Coronary artery (tissue), 2 donors: ENCODE measurements at regions not wholly inside any gene's neighbourhood (a gene's known extent, or its start where the extent isn't known, plus 50 kb on each side); places are given as distances from the start of the nearest gene placed in this dataset.

Source experiments
- DNase-seq: peaks from one replicate; pipeline ENCODE4 v3.0.0-alpha.2; 2017; ENCODE audit warnings: low spot score
- H3K27ac ChIP-seq, 2 donors: fragments of 200-600 bp; sonication (generic); one replicate each; pipeline ENCODE4 v1.5.1; 2016 to 2019
- H3K4me3 ChIP-seq: fragments of 200-600 bp; sonication (generic); 2 replicates; pipeline ENCODE4 v1.5.1; 2016; ENCODE audit warnings: mild to moderate bottlenecking, moderate library complexity
- CTCF ChIP-seq: fragments of 200-600 bp; sonication (generic); IDR thresholded peaks from one replicate; pipeline ENCODE4 v1.5.1; 2019; ENCODE audit warnings: antibody characterized with exemption

GRCh38 chr11:19372381-19372780, 131.6 kb upstream of the E2F8 start:
- no peak overlapping the region for H3K27ac ChIP-seq
- DNase-seq, result peak; percentile 63
- H3K4me3 ChIP-seq, result no peak overlapping the region
- no peak for TF ChIP-seq CTCF

DNA sequence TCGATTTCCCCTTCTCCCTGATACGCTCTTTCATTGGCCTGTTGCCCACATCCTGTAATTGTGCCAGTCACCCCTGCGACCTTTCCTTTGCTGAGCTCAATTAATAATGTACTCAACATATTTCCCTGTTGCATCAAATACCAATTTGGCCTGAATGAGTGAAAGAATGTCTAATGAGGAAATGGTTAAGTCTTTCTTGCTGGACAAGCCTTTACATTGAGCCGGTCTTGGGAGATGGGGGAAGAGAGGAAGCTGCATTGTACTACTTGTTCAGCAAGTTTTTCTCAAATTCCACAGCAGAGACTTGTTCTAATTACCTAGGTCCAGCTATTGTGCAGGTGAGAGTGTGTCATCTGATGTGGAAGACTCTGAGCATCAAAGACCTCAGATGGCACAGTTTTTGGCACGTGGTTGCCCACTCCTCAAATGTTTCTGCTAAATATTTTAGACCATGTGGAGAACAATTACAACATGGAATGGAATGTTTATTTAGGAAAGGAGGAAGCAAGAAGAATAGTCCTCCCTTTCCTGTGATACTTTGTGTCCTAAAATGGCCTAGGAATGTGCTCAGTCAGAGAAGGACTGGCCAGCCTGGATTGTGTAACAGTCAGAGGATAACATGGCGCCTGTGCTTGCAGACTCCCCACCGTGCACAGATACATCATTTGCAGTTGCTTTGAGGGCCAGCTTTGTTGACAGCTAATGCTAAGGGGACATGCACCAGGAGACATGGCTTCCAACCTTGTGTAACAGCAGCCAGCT, 129.5 kb upstream of the E2F8 start:
- DNase-seq, result peak; percentile 72

GRCh38 chr11:19368726-19369375, 128.1 kb upstream of the E2F8 start:
- no peak overlapping the region for H3K4me3 ChIP-seq
- no peak for TF ChIP-seq CTCF
- DNase-seq, result no peak
- peak overlapping the region in 1 of 2 donors; percentile 57 for H3K27ac ChIP-seq

More for the DNA sequence above, 129.5 kb upstream of the E2F8 start:
- Histone ChIP-seq H3K27ac (peak overlapping the region in 1 of 2 donors; percentile 74), H3K4me3 (no peak overlapping the region)
- no peak for TF ChIP-seq CTCF

DNA sequence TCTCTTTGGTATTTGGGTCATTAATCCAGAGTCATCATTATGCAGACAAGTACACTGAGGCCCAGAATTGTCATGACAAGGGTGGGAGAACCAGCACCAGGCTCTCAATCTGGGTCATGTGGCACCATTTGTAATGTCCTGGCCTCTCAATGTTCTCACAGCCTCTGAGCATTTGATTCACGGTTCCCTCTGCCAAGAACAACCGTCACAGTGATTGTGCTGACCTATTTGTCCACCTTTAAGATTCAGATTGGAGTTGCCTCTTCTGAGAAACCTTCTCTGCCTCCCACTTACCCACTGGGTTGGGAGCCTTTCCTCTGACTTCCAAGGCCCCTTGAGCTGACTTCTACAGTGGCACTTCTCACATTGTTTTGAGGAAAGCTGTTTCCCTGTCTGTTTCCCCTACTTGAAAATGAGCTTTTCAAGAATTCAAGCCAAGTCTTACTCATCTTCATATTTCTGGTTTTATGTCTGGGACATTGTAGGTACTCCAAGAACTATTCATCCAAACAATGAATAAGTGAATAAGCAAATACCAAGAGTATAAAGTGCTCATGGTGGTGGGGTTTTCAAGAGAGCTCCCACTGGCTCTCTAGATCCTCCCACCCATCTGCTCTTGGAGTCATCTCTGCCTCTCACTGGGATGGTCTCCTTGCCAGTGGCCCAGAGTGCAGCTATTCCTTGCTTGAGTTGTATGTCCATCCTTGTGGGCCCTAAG, 126.4 kb upstream of the E2F8 start:
- H3K4me3 ChIP-seq, result no peak overlapping the region
- H3K27ac ChIP-seq, result peak overlapping the region in 1 of 2 donors; percentile 57
- DNase-seq, result peak; percentile 74
- TF ChIP-seq CTCF, result no peak

- no peak for TF ChIP-seq CTCF
- no peak overlapping the region for H3K4me3 ChIP-seq
- peak overlapping the region in 1 of 2 donors; percentile 57 for H3K27ac ChIP-seq
- peak; percentile 59 for DNase-seq
These were observed 125.1 kb upstream of the E2F8 start for GRCh38 chr11:19365743-19366410.

DNA sequence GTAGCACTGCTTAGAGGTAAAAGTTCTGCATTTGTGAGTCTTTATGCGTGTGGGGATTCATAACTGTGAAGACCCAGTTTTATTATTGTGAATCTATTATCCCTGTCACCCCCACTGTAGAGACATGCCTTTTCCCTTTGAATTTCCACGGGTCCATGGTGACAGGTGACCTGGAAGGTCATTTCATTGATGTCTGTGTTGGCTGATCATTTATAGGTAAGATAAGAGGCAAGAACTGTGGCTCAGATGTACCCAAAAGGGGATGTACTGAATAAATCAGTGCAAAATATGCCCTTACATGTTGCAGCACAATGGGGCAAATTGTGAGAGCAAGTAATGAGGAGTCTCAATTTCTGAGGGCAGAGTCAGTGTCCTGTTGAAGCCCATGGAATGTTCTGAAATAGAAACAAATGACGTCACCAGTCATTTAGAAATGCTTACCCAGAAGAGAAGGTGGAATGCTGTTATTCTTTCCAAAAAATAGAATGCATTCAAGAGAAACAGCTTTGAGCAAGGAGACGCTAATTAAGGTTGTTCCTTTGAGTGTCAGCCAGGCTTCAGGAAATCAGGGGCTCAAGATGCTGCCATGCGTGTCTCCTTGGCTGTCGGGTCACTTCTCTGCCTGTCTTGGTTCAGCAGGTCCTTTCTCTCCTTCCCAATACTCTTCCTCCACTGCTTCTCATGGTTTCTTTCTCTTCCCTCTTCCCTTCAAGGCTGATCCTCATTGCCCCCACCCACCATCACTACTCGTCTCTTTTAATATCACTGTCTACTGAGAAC, 118.7 kb upstream of the E2F8 start:
- TF ChIP-seq CTCF, result no peak
- DNase-seq, result peak; percentile 4
- H3K27ac ChIP-seq, result no peak overlapping the region

More for the DNA sequence above, 118.7 kb upstream of the E2F8 start:
- H3K4me3 ChIP-seq, result no peak overlapping the region
